ENCODE measurements at regions not wholly inside any gene's neighbourhood (a gene's known extent, or its start where the extent isn't known, plus 50 kb on each side); places are given as distances from the start of the nearest gene placed in this dataset.

GRCh38 chr10:64594072-64594471 lies 1072.9 kb downstream of the REEP3 start:
- no peaks in the 10 kb centered on the region for H3K36me3 ChIP-seq (ENCODE audit: insufficient read depth, low read length)
- H3K9me3 ChIP-seq (ENCODE audit: control insufficient read depth, insufficient read depth, low read length) = no peaks in the 10 kb centered on the region
- no peak overlapping the region for H3K9ac ChIP-seq (ENCODE audit: low read depth, low read length)
- no peaks in the 10 kb centered on the region for H3K4me1 ChIP-seq (ENCODE audit: insufficient read depth, low read length)

GRCh38 chr10:64598600-64598999 lies 1077.4 kb downstream of the REEP3 start:
- H3K4me1 ChIP-seq (ENCODE audit: insufficient read depth, low read length) = no peaks in the 10 kb centered on the region
- H3K36me3 ChIP-seq (ENCODE audit: insufficient read depth, low read length) = no peaks in the 10 kb centered on the region
- no peak overlapping the region for H3K9ac ChIP-seq (ENCODE audit: low read depth, low read length)
- H3K9me3 ChIP-seq (ENCODE audit: control insufficient read depth, insufficient read depth, low read length) = no peaks in the 10 kb centered on the region

DNA sequence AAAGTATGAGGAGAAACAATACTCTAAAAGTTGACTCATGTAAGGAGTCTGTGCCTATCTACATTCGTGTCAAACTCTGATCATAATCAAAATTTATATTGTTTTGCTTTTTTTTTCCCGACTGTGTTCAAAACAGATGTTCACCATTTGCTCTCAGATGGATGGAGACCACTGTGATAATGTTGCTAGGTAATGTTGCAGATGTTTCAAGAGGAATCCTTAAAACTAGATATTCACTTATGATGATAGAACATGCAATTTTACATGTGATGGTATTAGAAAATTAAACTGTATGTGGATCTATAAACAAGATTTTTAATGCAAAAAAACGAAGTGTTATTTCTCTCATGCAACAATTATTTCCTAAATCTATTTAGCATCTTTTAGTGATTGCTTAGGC lies 1080.1 kb downstream of the REEP3 start:
- H3K9ac ChIP-seq (ENCODE audit: low read depth, low read length) = no peak overlapping the region
- no peaks in the 10 kb centered on the region for H3K9me3 ChIP-seq (ENCODE audit: control insufficient read depth, insufficient read depth, low read length)
- H3K4me1 ChIP-seq (ENCODE audit: insufficient read depth, low read length) = no peaks in the 10 kb centered on the region
- H3K36me3 ChIP-seq (ENCODE audit: insufficient read depth, low read length) = no peaks in the 10 kb centered on the region

- no peaks in the 10 kb centered on the region for H3K36me3 ChIP-seq (ENCODE audit: insufficient read depth, low read length)
- no peaks in the 10 kb centered on the region for H3K9me3 ChIP-seq (ENCODE audit: control insufficient read depth, insufficient read depth, low read length)
- H3K4me1 ChIP-seq (ENCODE audit: insufficient read depth, low read length) = no peaks in the 10 kb centered on the region
- no peak overlapping the region for H3K9ac ChIP-seq (ENCODE audit: low read depth, low read length)
Observed at GRCh38 chr10:64617085-64617484, 1095.9 kb downstream of the REEP3 start.

GRCh38 chr10:64619102-64619501 lies 1097.9 kb downstream of the REEP3 start:
- Histone ChIP-seq H3K9ac (ENCODE audit: low read depth, low read length) (no peak overlapping the region), H3K9me3 (ENCODE audit: control insufficient read depth, insufficient read depth, low read length) (no peaks in the 10 kb centered on the region), H3K36me3 (ENCODE audit: insufficient read depth, low read length) (no peaks in the 10 kb centered on the region), H3K4me1 (ENCODE audit: insufficient read depth, low read length) (no peaks in the 10 kb centered on the region)

DNA sequence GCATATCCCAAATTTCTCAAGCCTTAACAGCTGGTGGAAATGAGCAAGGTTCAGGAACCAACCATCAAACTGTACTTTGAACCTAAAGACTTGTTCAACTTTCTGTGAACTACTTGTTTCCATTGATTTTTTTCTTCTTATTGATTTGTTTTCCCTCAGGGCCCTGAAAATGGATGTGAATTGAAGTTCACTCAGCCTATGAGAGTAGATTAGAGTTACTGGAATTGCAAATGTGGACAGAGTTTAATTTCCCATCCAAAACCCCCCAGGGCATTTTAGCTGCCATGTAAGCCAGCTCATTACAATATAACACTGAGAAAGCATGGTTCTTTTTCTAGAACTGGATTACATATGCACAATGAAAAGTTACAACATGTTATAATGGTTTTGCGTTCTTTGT lies 1105.7 kb downstream of the REEP3 start:
- H3K9me3 ChIP-seq (ENCODE audit: control insufficient read depth, insufficient read depth, low read length) = no peaks in the 10 kb centered on the region
- no peaks in the 10 kb centered on the region for H3K4me1 ChIP-seq (ENCODE audit: insufficient read depth, low read length)
- no peaks in the 10 kb centered on the region for H3K36me3 ChIP-seq (ENCODE audit: insufficient read depth, low read length)
- H3K9ac ChIP-seq (ENCODE audit: low read depth, low read length) = no peak overlapping the region

GRCh38 chr10:64630534-64630933 lies 1109.3 kb downstream of the REEP3 start:
- H3K9ac ChIP-seq (ENCODE audit: low read depth, low read length) = no peak overlapping the region
- no peaks in the 10 kb centered on the region for H3K36me3 ChIP-seq (ENCODE audit: insufficient read depth, low read length)
- no peaks in the 10 kb centered on the region for H3K4me1 ChIP-seq (ENCODE audit: insufficient read depth, low read length)
- no peaks in the 10 kb centered on the region for H3K9me3 ChIP-seq (ENCODE audit: control insufficient read depth, insufficient read depth, low read length)

- H3K36me3 ChIP-seq (ENCODE audit: insufficient read depth, low read length) = no peaks in the 10 kb centered on the region
- H3K9me3 ChIP-seq (ENCODE audit: control insufficient read depth, insufficient read depth, low read length) = no peaks in the 10 kb centered on the region
- no peaks in the 10 kb centered on the region for H3K4me1 ChIP-seq (ENCODE audit: insufficient read depth, low read length)
- no peak overlapping the region for H3K9ac ChIP-seq (ENCODE audit: low read depth, low read length)
Observed at GRCh38 chr10:64635906-64636305, 1114.7 kb downstream of the REEP3 start.

GRCh38 chr10:64636461-64636860 lies 1115.3 kb downstream of the REEP3 start:
- H3K9me3 ChIP-seq (ENCODE audit: control insufficient read depth, insufficient read depth, low read length) = no peaks in the 10 kb centered on the region
- no peak overlapping the region for H3K9ac ChIP-seq (ENCODE audit: low read depth, low read length)
- H3K4me1 ChIP-seq (ENCODE audit: insufficient read depth, low read length) = no peaks in the 10 kb centered on the region
- H3K36me3 ChIP-seq (ENCODE audit: insufficient read depth, low read length) = no peaks in the 10 kb centered on the region

DNA sequence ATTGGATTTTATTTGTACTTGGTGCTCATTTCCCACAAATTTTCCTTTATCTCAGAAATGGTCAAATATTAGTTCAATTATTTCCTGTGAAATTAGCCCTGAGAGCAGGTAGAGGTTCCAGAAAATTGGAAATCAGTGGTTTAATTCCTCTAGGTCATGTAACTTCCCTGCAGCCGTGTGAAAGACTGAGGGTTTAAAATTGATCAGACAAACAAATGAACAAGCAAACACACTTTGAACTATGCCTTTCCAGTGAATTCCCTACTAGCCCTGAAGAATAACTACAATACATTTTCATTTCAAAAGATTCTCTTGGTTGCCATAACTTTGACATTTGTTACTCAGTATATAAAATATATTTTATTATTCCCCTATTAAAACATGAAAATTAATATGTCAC lies 1116.7 kb downstream of the REEP3 start:
- Histone ChIP-seq H3K4me1 (ENCODE audit: insufficient read depth, low read length) (no peaks in the 10 kb centered on the region), H3K9me3 (ENCODE audit: control insufficient read depth, insufficient read depth, low read length) (no peaks in the 10 kb centered on the region), H3K9ac (ENCODE audit: low read depth, low read length) (no peak overlapping the region), H3K36me3 (ENCODE audit: insufficient read depth, low read length) (no peaks in the 10 kb centered on the region)

GRCh38 chr10:64648915-64649314 lies 1127.7 kb downstream of the REEP3 start:
- H3K36me3 ChIP-seq (ENCODE audit: insufficient read depth, low read length) = no peaks in the 10 kb centered on the region
- no peak overlapping the region for H3K9ac ChIP-seq (ENCODE audit: low read depth, low read length)
- H3K4me1 ChIP-seq (ENCODE audit: insufficient read depth, low read length) = no peaks in the 10 kb centered on the region
- no peaks in the 10 kb centered on the region for H3K9me3 ChIP-seq (ENCODE audit: control insufficient read depth, insufficient read depth, low read length)

- H3K36me3 ChIP-seq (ENCODE audit: insufficient read depth, low read length) = no peaks in the 10 kb centered on the region
- no peak overlapping the region for H3K9ac ChIP-seq (ENCODE audit: low read depth, low read length)
- H3K4me1 ChIP-seq (ENCODE audit: insufficient read depth, low read length) = peaks cover 3% of the 10 kb centered on the region
- no peaks in the 10 kb centered on the region for H3K9me3 ChIP-seq (ENCODE audit: control insufficient read depth, insufficient read depth, low read length)
Observed at GRCh38 chr10:64658528-64658927, 1137.3 kb downstream of the REEP3 start.

DNA sequence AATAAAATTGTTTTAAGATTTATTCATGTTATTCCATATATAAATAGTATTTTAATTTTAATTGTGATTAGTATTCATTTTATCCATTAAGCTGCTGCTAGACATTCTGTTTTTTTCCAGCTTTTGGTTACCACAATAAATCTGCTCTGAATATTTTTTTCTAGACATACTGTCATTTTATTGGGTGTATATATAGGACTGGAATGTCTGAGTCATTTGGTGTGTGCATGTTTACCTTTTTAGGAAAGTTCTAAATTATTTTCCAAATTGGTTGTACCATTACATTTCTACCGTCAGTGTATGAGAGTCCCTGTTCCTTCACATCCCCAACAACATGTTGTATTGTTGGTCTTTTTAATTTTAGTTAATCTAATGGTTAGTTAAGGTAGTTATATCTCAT lies 1138.1 kb downstream of the REEP3 start:
- H3K4me1 ChIP-seq (ENCODE audit: insufficient read depth, low read length) = peaks cover 3% of the 10 kb centered on the region
- no peak overlapping the region for H3K9ac ChIP-seq (ENCODE audit: low read depth, low read length)
- H3K9me3 ChIP-seq (ENCODE audit: control insufficient read depth, insufficient read depth, low read length) = no peaks in the 10 kb centered on the region
- H3K36me3 ChIP-seq (ENCODE audit: insufficient read depth, low read length) = no peaks in the 10 kb centered on the region

DNA sequence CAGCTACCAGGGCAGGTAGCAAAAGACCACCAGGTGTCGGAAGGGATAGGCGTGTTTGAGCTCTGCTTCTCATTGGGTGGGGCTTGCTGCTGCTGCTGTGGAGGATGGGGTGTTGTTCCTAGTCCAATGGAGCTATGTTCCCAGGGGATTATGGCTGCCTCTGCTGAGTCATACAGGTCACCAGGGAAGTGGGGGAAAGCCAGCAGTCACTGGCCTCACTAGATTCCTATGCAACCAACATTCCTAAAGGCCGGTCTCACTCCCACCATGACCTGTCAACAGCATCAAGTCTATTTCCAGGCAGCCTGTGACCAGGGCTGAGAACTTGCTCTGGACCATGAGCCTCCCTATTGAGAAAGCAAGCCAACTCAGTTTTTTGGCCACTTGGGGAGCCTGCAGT lies 1160.8 kb downstream of the REEP3 start:
- Histone ChIP-seq H3K9ac (ENCODE audit: low read depth, low read length) (no peak overlapping the region), H3K9me3 (ENCODE audit: control insufficient read depth, insufficient read depth, low read length) (no peaks in the 10 kb centered on the region), H3K4me1 (ENCODE audit: insufficient read depth, low read length) (no peaks in the 10 kb centered on the region), H3K36me3 (ENCODE audit: insufficient read depth, low read length) (no peaks in the 10 kb centered on the region)

GRCh38 chr10:64690194-64690593 lies 1169.0 kb downstream of the REEP3 start:
- Histone ChIP-seq H3K9ac (ENCODE audit: low read depth, low read length) (no peak overlapping the region), H3K9me3 (ENCODE audit: control insufficient read depth, insufficient read depth, low read length) (no peaks in the 10 kb centered on the region), H3K4me1 (ENCODE audit: insufficient read depth, low read length) (no peaks in the 10 kb centered on the region; the same call in 1 of the 2 replicates), H3K36me3 (ENCODE audit: insufficient read depth, low read length) (no peaks in the 10 kb centered on the region)

GRCh38 chr10:64699244-64699643 lies 1178.0 kb downstream of the REEP3 start:
- Histone ChIP-seq H3K36me3 (ENCODE audit: insufficient read depth, low read length) (no peaks in the 10 kb centered on the region), H3K4me1 (ENCODE audit: insufficient read depth, low read length) (no peaks in the 10 kb centered on the region), H3K9ac (ENCODE audit: low read depth, low read length) (no peak overlapping the region), H3K9me3 (ENCODE audit: control insufficient read depth, insufficient read depth, low read length) (no peaks in the 10 kb centered on the region)

Data from ES-I3 (cell line).